ENCODE measurements at regions not wholly inside any gene's neighbourhood (a gene's known extent, or its start where the extent isn't known, plus 50 kb on each side); places are given as distances from the start of the nearest gene placed in this dataset.

DNA sequence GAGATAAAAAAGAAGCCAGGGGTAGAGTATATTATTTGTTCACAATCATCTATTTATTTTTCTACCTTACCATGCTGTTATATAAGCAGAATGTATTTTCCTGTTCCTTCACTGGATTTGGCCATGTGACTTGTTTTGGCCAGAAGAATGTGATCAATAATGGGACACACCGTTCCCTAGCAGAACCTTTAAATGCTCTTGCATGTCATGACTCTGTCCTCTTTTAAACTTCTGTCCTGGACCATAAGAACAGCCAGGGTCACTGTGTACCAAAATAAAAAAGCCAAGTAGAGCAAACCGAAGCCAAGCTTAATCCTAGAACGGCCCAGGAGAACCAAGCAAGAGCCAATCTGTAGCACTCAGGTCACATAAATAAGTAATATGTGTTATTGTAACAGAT is 1682.4 kb downstream of the LRRC4C start:
- Histone ChIP-seq H3K4ac (replicated peaks; ENCODE audit: insufficient read length, low read depth, low read length) (no peak overlapping the region), H3K14ac (ENCODE audit: insufficient read length) (no peak overlapping the region), H3K9me3 (ENCODE audit: insufficient read depth in 2 of 2, low read depth in 1 of 2, low read length in 1 of 2) (no peaks in the 10 kb centered on the region), H3K36me3 (ENCODE audit: control insufficient read depth in 2 of 4, insufficient read depth in 4 of 4, low read length in 3 of 4) (no peaks in the 10 kb centered on the region), H3K4me3 (ENCODE audit: extremely low read depth in 1 of 4, insufficient read depth in 2 of 4, low read depth in 3 of 4, low read length in 4 of 4) (no peak overlapping the region), H3K27ac (ENCODE audit: low read depth, low read length) (no peak overlapping the region), H2BK20ac (ENCODE audit: low read length) (no peak overlapping the region), H2BK15ac (ENCODE audit: low read length) (no peak overlapping the region), H4K20me1 (replicated peaks in 1 of 2; ENCODE audit: control insufficient read depth in 1 of 2, insufficient read depth in 2 of 2, low read length in 2 of 2) (no peaks in the 10 kb centered on the region), H3K23me2 (ENCODE audit: low read depth, low read length) (no peaks in the 10 kb centered on the region), H2BK120ac (replicated peaks; ENCODE audit: low read depth, low read length) (no peak overlapping the region), H2BK12ac (ENCODE audit: low read depth, low read length) (no peak overlapping the region), H3K9ac (replicated peaks in 1 of 4; ENCODE audit: extremely low read depth in 1 of 4, low read depth in 3 of 4, low read length in 3 of 4) (no peak overlapping the region), H3K79me1 (ENCODE audit: low read depth, low read length) (no peaks in the 10 kb centered on the region), H3K18ac (ENCODE audit: extremely low read depth, low read length) (no peak overlapping the region), H3K27me3 (replicated peaks in 1 of 4; ENCODE audit: control insufficient read depth in 3 of 4, extremely low read depth in 1 of 4, insufficient read depth in 3 of 4, low read length in 3 of 4) (no peaks in the 10 kb centered on the region), H4K5ac (ENCODE audit: insufficient read length, low read depth, low read length) (no peak overlapping the region), H4K8ac (ENCODE audit: extremely low read depth, insufficient read depth, low read length) (no peak overlapping the region), H2AFZ (ENCODE audit: low read length) (no peak overlapping the region), H3K79me2 (ENCODE audit: control insufficient read depth in 1 of 2, insufficient read depth in 2 of 2, low read length in 2 of 2) (no peaks in the 10 kb centered on the region), H2AK5ac (ENCODE audit: low read depth, low read length) (no peak overlapping the region), H3K23ac (ENCODE audit: insufficient read length) (no peak overlapping the region), H3K4me1 (replicated peaks in 1 of 4; ENCODE audit: control insufficient read depth in 3 of 4, insufficient read depth in 4 of 4, low read length in 3 of 4) (no peaks in the 10 kb centered on the region), H4K91ac (replicated peaks; ENCODE audit: insufficient read length, low read length) (no peak overlapping the region), H3K56ac (replicated peaks; ENCODE audit: insufficient read length, low read depth, low read length) (no peak overlapping the region), H2BK5ac (ENCODE audit: low read depth, low read length) (no peak overlapping the region), H3K4me2 (ENCODE audit: insufficient read depth in 1 of 2, low read depth in 2 of 2, low read length in 2 of 2) (no peak overlapping the region)
- DNase-seq (ENCODE audit: low read depth in 1 of 2, low spot score in 2 of 2) (no peak), FAIRE-seq (no peak)
- CTCF ChIA-PET (ENCODE audit: partially characterized antibody) = no interaction called here
- TF ChIP-seq PHF8 (conservative IDR thresholded peaks at IDR 0.05; ENCODE audit: low read depth, low read length) (no peak), MAX (IDR thresholded peaks at IDR 0.05) (no peak), CTBP2 (IDR thresholded peaks at IDR 0.05; ENCODE audit: borderline replicate concordance, insufficient read depth, insufficient read length, low read length) (no peak), ATF3 (IDR thresholded peaks at IDR 0.05; ENCODE audit: insufficient read depth, low read depth, low read length) (no peak), ZNF274 (IDR thresholded peaks at IDR 0.05; ENCODE audit: borderline replicate concordance, extremely low read depth, low read length) (no peak), BACH1 (IDR thresholded peaks at IDR 0.05; ENCODE audit: low read length) (no peak), TAF1 (IDR thresholded peaks at IDR 0.05; ENCODE audit: low read depth, low read length) (no peak), KDM4A (IDR thresholded peaks at IDR 0.05; ENCODE audit: low read depth, low read length, severe bottlenecking) (no peak), TAF7 (optimal IDR thresholded peaks at IDR 0.05; ENCODE audit: borderline replicate concordance, low read depth, low read length) (no peak)
- WGBS, 2 experiments (ENCODE audit: extremely low coverage in 1 of 2, insufficient coverage in 1 of 2, insufficient read length in 1 of 2, insufficient replicate concordance in 2 of 2, low coverage in 1 of 2, low lambda C conversion rate in 2 of 2, missing lambda C conversion rate in 1 of 2) = 100% methylated on average over 2 of the region's 3 CpGs; no CpG with 5 or more reads in 1 of the 2 experiments
- POLR2A ChIA-PET (ENCODE audit: partially characterized antibody) = no interaction called here
